PC-9 (cell line): ENCODE measurements at regions not wholly inside any gene's neighbourhood (a gene's known extent, or its start where the extent isn't known, plus 50 kb on each side); places are given as distances from the start of the nearest gene placed in this dataset.

Experiments
- CTCF ChIP-seq: fragments of 200-600 bp; sonication (generic); conservative IDR thresholded peaks from 2 replicates; pipeline ENCODE4 v1.6.1; 2017; ENCODE audit warnings: mixed run types, antibody characterized with exemption, mild to moderate bottlenecking, moderate library complexity
- EZH2 ChIP-seq: fragments of 200-600 bp; sonication (generic); IDR thresholded peaks from 2 replicates; pipeline ENCODE4 v1.8.0; 2017; ENCODE audit warnings: antibody characterized with exemption, low read depth

GRCh38 chr1:96980448-96980847, 258.9 kb downstream of the PTBP2 start:
- TF ChIP-seq EZH2, result no peak
- no peak for TF ChIP-seq CTCF
